SH-SY5Y (cell line): ENCODE measurements at regions not wholly inside any gene's neighbourhood (a gene's known extent, or its start where the extent isn't known, plus 50 kb on each side); places are given as distances from the start of the nearest gene placed in this dataset.

ENCODE experiments used
- GATA2 ChIP-seq: IDR thresholded peaks from 2 replicates; pipeline ENCODE4 v1.6.1; 2011; ENCODE audit warnings: mild to moderate bottlenecking, low read depth, low read length
- GATA3 ChIP-seq: IDR thresholded peaks from 2 replicates; pipeline ENCODE4 v1.6.1; 2011; ENCODE audit warnings: low read depth, mild to moderate bottlenecking, low read length, moderate library complexity

DNA sequence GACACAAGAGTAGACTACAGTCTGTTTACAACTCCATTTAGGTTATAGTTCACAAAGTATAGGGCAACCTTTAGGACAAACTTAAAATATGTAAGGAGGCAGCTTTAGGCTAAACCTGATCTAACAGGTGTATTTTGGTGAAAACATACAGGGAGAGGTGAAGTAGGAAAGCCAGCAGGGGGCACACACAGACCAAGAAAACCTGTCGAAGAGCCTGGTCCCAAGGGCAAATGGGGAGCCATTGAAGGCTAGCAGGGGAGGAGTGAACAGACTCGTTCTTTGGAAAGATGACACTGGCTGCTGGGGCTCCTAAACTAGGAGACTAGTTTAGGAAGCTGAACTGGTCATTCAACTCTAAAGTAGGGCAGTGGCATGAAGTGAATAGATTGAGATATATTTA lies 138.8 kb upstream of the WSCD2 start:
- TF ChIP-seq GATA3, result no peak
- TF ChIP-seq GATA2, result no peak
